Stimulated activated memory B cell treated with anti-CD40 and anti-IgM and Interleukin-4, amounts not matched to agents 10 μg/mL and 1 μg/mL and 100 μg/mL, for 72 hours (primary cell): ENCODE measurements at regions not wholly inside any gene's neighbourhood (a gene's known extent, or its start where the extent isn't known, plus 50 kb on each side); places are given as distances from the start of the nearest gene placed in this dataset.
A peak's percentile ranks its signal among the peaks of the same experiment; 100 is the strongest.

Experiments used
- ATAC-seq: fragments of 150-1000 bp; cut with Tn5 transposase; 2 replicates; pipeline ENCODE4 v1.10.0; 2021
- H3K27ac Mint-ChIP-seq: one replicate; pipeline ENCODE4 v1.8.0; 2022; ENCODE audit warnings: mild to moderate bottlenecking, mixed read lengths
- H3K27me3 Mint-ChIP-seq: one replicate; pipeline ENCODE4 v1.8.0; 2022; ENCODE audit warnings: mixed read lengths
- H3K36me3 Mint-ChIP-seq: one replicate; pipeline ENCODE4 v1.8.0; 2022; ENCODE audit warnings: mixed read lengths
- H3K4me1 Mint-ChIP-seq: one replicate; pipeline ENCODE4 v1.8.0; 2022; ENCODE audit warnings: mixed read lengths
- H3K4me3 Mint-ChIP-seq: one replicate; pipeline ENCODE4 v1.8.0; 2022; ENCODE audit warnings: mild to moderate bottlenecking, moderate library complexity, mixed read lengths
- H3K9me3 Mint-ChIP-seq: one replicate; pipeline ENCODE4 v1.8.0; 2022; ENCODE audit warnings: mixed read lengths

- Mint-ChIP-seq H3K36me3 (peaks cover 7% of the 10 kb centered on the region), H3K9me3 (peaks cover 3% of the 10 kb centered on the region), H3K27me3 (no peaks in the 10 kb centered on the region), H3K4me1 (peaks cover 30% of the 10 kb centered on the region), H3K27ac (peak overlapping the region; percentile 82), H3K4me3 (peak overlapping the region; percentile 54)
- peak; percentile 96 for ATAC-seq
Observed at GRCh38 chr5:75964008-75964407, 119.2 kb upstream of the SV2C start.

GRCh38 chr5:75963554-75963953 is 119.6 kb upstream of the SV2C start:
- peak; percentile 52 for ATAC-seq
- peaks cover 5% of the 10 kb centered on the region for H3K36me3 Mint-ChIP-seq

GRCh38 chr5:75961818-75962217 is 121.4 kb upstream of the SV2C start:
- no peak overlapping the region for H3K27ac Mint-ChIP-seq
- no peak for ATAC-seq
- no peaks in the 10 kb centered on the region for H3K27me3 Mint-ChIP-seq
- peaks cover 22% of the 10 kb centered on the region for H3K4me1 Mint-ChIP-seq
- H3K4me3 Mint-ChIP-seq = no peak overlapping the region
- peaks cover 3% of the 10 kb centered on the region for H3K9me3 Mint-ChIP-seq
- H3K36me3 Mint-ChIP-seq = no peaks in the 10 kb centered on the region

More at GRCh38 chr5:75963554-75963953, 119.6 kb upstream of the SV2C start:
- no peaks in the 10 kb centered on the region for H3K27me3 Mint-ChIP-seq
- H3K4me3 Mint-ChIP-seq = peak overlapping the region; percentile 54
- H3K4me1 Mint-ChIP-seq = peaks cover 30% of the 10 kb centered on the region
- peak overlapping the region; percentile 82 for H3K27ac Mint-ChIP-seq
- peaks cover 3% of the 10 kb centered on the region for H3K9me3 Mint-ChIP-seq

GRCh38 chr5:75960129-75960528 is 123.1 kb upstream of the SV2C start:
- Mint-ChIP-seq H3K4me3 (no peak overlapping the region), H3K36me3 (no peaks in the 10 kb centered on the region), H3K27me3 (no peaks in the 10 kb centered on the region), H3K4me1 (peaks cover 19% of the 10 kb centered on the region), H3K27ac (no peak overlapping the region), H3K9me3 (peaks cover 3% of the 10 kb centered on the region)
- ATAC-seq = no peak

GRCh38 chr5:75952963-75953362 is 130.2 kb upstream of the SV2C start:
- ATAC-seq = no peak
- peaks cover 7% of the 10 kb centered on the region for H3K4me1 Mint-ChIP-seq
- H3K27me3 Mint-ChIP-seq = peaks cover 7% of the 10 kb centered on the region
- no peaks in the 10 kb centered on the region for H3K36me3 Mint-ChIP-seq
- peaks cover 4% of the 10 kb centered on the region for H3K9me3 Mint-ChIP-seq
- H3K27ac Mint-ChIP-seq = no peak overlapping the region
- no peak overlapping the region for H3K4me3 Mint-ChIP-seq

GRCh38 chr5:75952291-75952690 is 130.9 kb upstream of the SV2C start:
- ATAC-seq = no peak
- Mint-ChIP-seq H3K27ac (no peak overlapping the region), H3K27me3 (peaks cover 7% of the 10 kb centered on the region), H3K9me3 (peaks cover 4% of the 10 kb centered on the region), H3K4me3 (no peak overlapping the region), H3K36me3 (no peaks in the 10 kb centered on the region), H3K4me1 (peaks cover 7% of the 10 kb centered on the region)

GRCh38 chr5:75951716-75952115 is 131.5 kb upstream of the SV2C start:
- no peak for ATAC-seq
- Mint-ChIP-seq H3K27me3 (peaks cover 7% of the 10 kb centered on the region), H3K9me3 (peaks cover 4% of the 10 kb centered on the region), H3K27ac (no peak overlapping the region), H3K36me3 (no peaks in the 10 kb centered on the region), H3K4me1 (peaks cover 7% of the 10 kb centered on the region), H3K4me3 (no peak overlapping the region)

- no peak for ATAC-seq
- Mint-ChIP-seq H3K27me3 (peaks cover 7% of the 10 kb centered on the region), H3K36me3 (no peaks in the 10 kb centered on the region), H3K9me3 (peaks cover 4% of the 10 kb centered on the region), H3K27ac (no peak overlapping the region), H3K4me3 (no peak overlapping the region), H3K4me1 (peaks cover 7% of the 10 kb centered on the region)
Observed at GRCh38 chr5:75951158-75951557, 132.0 kb upstream of the SV2C start.

GRCh38 chr5:75948438-75948837 is 134.7 kb upstream of the SV2C start:
- Mint-ChIP-seq H3K27ac (no peak overlapping the region), H3K27me3 (peaks cover 7% of the 10 kb centered on the region), H3K4me3 (no peak overlapping the region), H3K9me3 (peaks cover 7% of the 10 kb centered on the region), H3K36me3 (no peaks in the 10 kb centered on the region), H3K4me1 (peaks cover 7% of the 10 kb centered on the region)
- ATAC-seq = no peak

- Mint-ChIP-seq H3K27ac (no peak overlapping the region), H3K4me3 (no peak overlapping the region), H3K4me1 (no peaks in the 10 kb centered on the region), H3K27me3 (peaks cover 12% of the 10 kb centered on the region), H3K9me3 (no peaks in the 10 kb centered on the region), H3K36me3 (no peaks in the 10 kb centered on the region)
- no peak for ATAC-seq
Observed at GRCh38 chr5:75940418-75940817, 142.8 kb upstream of the SV2C start.

- Mint-ChIP-seq H3K36me3 (no peaks in the 10 kb centered on the region), H3K4me3 (no peak overlapping the region), H3K27ac (no peak overlapping the region), H3K9me3 (no peaks in the 10 kb centered on the region), H3K27me3 (peaks cover 18% of the 10 kb centered on the region), H3K4me1 (no peaks in the 10 kb centered on the region)
- no peak for ATAC-seq
Observed at GRCh38 chr5:75935572-75935971, 147.6 kb upstream of the SV2C start.

GRCh38 chr5:75933489-75933888 is 149.7 kb upstream of the SV2C start:
- Mint-ChIP-seq H3K4me1 (no peaks in the 10 kb centered on the region), H3K27ac (no peak overlapping the region)

GRCh38 chr5:75931175-75931574 is 152.0 kb upstream of the SV2C start:
- Mint-ChIP-seq H3K36me3 (no peaks in the 10 kb centered on the region), H3K4me1 (no peaks in the 10 kb centered on the region), H3K4me3 (no peak overlapping the region), H3K27me3 (peaks cover 6% of the 10 kb centered on the region), H3K27ac (no peak overlapping the region), H3K9me3 (peaks cover 3% of the 10 kb centered on the region)
- no peak for ATAC-seq

More at GRCh38 chr5:75933489-75933888, 149.7 kb upstream of the SV2C start:
- peaks cover 6% of the 10 kb centered on the region for H3K27me3 Mint-ChIP-seq
- no peak for ATAC-seq
- H3K4me3 Mint-ChIP-seq = no peak overlapping the region
- no peaks in the 10 kb centered on the region for H3K9me3 Mint-ChIP-seq
- no peaks in the 10 kb centered on the region for H3K36me3 Mint-ChIP-seq

GRCh38 chr5:75928992-75929391 is 154.2 kb upstream of the SV2C start:
- peaks cover 3% of the 10 kb centered on the region for H3K9me3 Mint-ChIP-seq
- H3K27me3 Mint-ChIP-seq = peaks cover 6% of the 10 kb centered on the region
- ATAC-seq = peak; percentile 48
- no peak overlapping the region for H3K4me3 Mint-ChIP-seq
- H3K27ac Mint-ChIP-seq = no peak overlapping the region
- H3K36me3 Mint-ChIP-seq = no peaks in the 10 kb centered on the region
- H3K4me1 Mint-ChIP-seq = no peaks in the 10 kb centered on the region

GRCh38 chr5:75922480-75922879 is 160.7 kb upstream of the SV2C start:
- H3K27me3 Mint-ChIP-seq = peaks cover 14% of the 10 kb centered on the region
- H3K27ac Mint-ChIP-seq = no peak overlapping the region
- no peak overlapping the region for H3K4me3 Mint-ChIP-seq
- no peaks in the 10 kb centered on the region for H3K36me3 Mint-ChIP-seq
- no peak for ATAC-seq
- H3K4me1 Mint-ChIP-seq = no peaks in the 10 kb centered on the region
- peaks cover 3% of the 10 kb centered on the region for H3K9me3 Mint-ChIP-seq

- Mint-ChIP-seq H3K36me3 (no peaks in the 10 kb centered on the region), H3K27me3 (peaks cover 28% of the 10 kb centered on the region), H3K9me3 (no peaks in the 10 kb centered on the region), H3K4me3 (no peak overlapping the region), H3K27ac (no peak overlapping the region), H3K4me1 (no peaks in the 10 kb centered on the region)
- no peak for ATAC-seq
Observed at GRCh38 chr5:75921011-75921410, 162.2 kb upstream of the SV2C start.

GRCh38 chr5:75916144-75916543 is 167.0 kb upstream of the SV2C start:
- H3K36me3 Mint-ChIP-seq = no peaks in the 10 kb centered on the region
- H3K27ac Mint-ChIP-seq = no peak overlapping the region
- H3K27me3 Mint-ChIP-seq = peaks cover 30% of the 10 kb centered on the region
- no peak for ATAC-seq
- H3K4me1 Mint-ChIP-seq = no peaks in the 10 kb centered on the region
- no peak overlapping the region for H3K4me3 Mint-ChIP-seq
- no peaks in the 10 kb centered on the region for H3K9me3 Mint-ChIP-seq
